Eye (tissue), 1 donor: ENCODE measurements at regions not wholly inside any gene's neighbourhood (a gene's known extent, or its start where the extent isn't known, plus 50 kb on each side); places are given as distances from the start of the nearest gene placed in this dataset.

Source experiments
- DNase-seq: peaks from one replicate; pipeline ENCODE4 v3.0.0-alpha.2; 2015

DNA sequence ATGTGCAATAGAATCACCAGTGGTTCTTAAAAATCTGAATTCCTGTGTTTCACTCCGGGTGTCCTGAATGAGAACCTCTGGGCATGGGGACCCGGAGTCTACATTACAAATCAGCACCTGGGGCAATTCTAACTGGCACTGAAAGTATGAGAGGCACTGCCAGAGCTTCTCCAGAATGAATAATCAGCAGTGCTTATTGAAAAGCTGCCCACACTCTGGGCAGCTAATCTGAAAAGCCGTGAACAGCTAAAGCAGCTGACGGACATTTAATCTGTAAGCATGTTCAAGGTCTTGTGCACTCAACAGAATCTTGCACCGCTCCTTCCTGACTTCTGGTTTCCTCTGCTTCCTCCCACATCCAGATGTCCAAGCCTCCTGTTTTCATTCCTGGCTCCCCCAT lies 113.3 kb upstream of the KIF5B start:
- no peak for DNase-seq

DNA sequence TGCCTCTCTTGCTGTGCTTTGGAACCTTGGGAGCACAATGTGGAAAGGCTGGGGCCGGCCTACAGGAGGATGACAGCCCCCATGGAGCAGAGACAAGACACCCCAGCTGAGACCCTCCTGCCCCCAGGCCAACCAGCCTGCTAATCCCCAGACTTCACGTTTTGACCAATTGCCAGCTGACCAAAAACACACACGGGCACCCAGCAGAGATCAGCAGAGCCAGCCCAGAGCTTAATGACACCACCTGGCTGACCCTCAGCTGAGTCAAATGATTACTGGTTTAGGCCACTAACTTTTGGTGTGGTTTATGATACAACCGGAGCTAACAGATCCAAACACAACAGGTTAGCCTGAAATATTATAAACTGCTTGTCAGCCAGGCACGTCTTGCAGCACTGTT lies 111.2 kb upstream of the KIF5B start:
- DNase-seq, result no peak

DNA sequence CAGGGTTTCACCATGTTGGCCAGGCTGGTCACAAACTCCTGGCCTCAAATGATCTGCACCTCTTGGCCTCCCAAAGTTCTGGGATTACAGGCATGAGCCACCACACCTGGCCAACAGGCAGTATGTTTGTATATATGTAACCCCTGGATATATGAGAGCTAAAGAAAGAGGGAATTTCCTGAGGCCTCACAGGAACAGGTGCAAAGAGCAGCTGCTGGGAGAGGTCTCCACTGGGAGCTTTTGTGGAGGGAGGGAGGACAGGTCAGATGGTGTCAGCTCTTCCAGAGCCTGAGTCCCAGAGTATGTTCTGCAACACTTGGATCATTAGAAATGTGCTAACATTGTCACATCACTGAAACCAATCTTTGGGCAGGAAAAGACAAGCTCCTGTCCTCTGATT lies 110.1 kb upstream of the KIF5B start:
- no peak for DNase-seq

DNA sequence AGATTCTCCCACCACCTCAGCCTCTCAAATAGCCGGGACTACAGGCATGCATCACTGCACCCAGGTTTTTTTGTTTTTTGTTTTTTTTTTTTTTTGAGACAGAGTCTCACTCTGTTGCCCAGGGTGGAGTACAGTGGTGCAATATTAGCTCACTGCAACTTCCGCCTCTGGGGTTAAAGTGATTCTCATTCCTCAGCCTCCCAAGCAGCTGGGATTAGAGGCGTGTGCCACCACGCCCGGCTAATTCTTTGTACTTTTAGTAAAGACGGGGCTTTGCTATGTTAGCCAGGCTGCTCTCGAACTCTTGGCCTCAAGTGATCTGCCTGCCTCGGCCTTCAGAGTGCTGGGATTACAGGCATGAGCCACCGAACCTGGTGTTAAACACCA lies 107.5 kb upstream of the KIF5B start:
- DNase-seq, result no peak

DNA sequence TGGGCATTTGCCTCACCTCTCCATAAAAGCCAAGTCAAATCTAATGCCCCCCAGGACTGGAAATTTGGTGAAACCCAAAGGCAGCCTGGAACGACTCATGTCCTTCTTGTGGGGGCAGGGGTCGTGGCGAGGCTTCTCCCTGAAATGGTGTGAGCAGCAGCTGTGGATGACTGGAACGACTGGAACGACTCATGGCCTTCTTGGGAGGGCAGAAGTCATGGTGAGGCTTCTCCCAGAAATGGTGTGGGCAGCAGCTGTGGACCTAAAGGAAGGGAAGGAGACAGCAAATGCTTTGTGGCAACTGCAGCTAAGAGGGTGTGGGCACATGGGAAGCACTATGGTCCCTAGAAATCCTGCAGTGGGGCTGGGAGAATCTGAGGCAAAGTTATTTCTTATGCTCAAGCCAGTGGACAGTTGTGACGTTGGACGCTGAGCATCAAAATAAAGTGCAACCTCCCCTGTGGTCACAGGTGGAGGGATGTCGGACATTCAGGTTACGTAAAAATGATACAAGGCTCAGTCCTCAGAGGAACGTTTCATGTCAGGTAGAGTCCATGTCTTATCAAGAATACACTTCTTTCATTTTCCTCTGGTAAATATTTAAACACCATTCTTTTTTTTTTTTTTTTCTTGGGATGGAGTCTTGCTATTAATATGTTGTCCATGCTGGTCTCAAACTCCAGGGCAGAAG lies 107.0 kb upstream of the KIF5B start:
- DNase-seq, result no peak

DNA sequence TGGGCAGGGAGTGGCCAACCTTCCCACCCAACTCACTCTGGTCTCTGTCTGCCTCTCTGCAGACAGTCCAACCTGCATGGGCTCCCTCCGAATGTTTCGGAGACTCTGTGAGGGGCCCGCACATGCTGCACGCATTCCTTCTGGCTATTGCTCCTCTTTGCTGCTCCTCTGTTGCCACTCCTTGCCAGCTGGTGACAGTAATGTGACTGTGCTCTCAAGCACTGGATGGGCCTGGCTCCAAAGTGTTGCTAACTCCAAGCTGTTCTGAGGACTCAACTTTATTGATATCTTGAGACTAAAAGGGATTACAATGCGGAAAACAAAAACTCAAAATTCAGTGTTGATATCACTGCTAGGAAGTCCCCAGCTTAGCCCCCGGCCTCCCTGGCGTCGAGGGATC lies 105.4 kb upstream of the KIF5B start:
- DNase-seq, result no peak

DNA sequence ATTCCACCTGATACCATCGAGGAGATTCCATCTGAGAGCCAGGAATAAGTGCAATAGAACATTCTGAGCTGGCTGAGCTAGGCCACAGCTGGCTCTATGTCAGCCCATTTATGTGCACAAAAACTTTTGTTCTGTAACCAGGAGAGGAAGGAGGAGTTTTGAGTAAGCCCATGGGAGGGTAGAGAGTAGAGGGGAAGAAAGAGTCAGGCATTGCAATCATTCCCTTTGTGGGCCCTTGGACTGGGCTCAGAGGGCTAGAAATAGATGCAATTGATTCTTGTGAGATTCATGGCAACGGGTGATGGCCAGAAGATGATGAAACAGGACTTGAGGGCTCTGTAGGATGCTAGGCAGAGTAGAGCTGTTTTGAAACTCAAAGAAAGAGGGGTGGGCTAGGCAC lies 104.6 kb upstream of the KIF5B start:
- no peak for DNase-seq

DNA sequence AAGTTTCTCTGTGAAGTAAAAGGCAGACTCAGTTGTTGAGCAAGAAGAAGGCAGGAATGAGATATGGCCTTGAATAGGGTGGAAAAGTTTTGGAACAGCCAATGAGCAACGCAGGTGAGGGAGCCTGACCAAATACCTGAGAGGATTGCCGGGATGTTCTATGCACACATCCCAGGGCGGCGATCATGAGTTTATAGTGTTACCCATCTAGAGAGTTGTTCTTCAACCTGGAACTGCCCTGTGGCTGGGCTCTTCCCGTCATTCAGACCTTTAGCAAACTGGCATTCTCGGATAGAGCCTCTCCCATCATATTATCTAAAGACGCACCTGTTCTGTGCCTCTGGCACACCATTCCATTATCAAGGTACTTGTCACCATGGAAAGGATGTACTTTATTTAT lies 103.0 kb upstream of the KIF5B start:
- no peak for DNase-seq

DNA sequence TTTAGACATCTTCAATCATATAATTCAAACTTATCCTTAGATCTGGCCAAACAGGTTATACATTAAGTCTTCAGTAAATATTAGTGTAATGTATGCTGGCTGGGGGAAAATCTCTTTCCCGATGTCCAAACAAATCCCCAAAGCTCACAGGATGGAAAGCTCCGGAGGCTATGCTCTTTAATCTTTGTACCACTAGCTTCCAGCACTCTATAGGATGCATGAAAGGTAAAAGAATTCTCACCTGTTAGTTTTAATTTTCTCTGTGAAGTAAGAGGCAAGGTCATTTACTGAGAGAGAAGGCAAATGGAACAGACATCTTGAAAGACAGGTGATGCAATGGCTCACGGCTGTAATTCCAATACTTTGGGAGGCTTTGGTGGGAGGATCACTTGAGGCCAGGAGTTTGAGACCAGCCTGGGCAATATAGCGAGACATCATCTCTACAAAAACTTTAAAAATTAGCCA lies 99.8 kb upstream of the KIF5B start:
- DNase-seq, result no peak

DNA sequence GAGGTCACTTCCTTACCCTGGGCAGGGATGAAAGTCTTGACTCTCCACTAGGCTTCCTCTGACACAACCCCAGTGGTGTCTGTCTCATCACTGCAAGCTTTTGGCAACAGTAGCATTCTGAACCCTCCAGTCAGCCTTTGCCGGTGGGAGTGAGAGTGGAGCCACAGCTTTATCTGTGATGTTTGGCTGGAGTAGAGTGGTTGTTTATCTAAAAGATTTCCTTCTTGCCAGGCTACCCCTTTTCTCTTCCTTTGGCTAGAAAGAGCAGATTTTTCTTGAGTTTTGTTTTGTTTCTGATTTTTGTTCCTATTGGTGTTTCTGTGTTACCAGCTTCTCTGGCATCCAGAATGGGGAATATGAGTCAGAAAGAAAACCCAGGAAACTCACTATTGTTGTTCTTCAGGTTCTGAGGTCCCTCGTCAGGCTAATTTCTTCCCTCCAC lies 98.9 kb upstream of the KIF5B start:
- DNase-seq, result no peak

DNA sequence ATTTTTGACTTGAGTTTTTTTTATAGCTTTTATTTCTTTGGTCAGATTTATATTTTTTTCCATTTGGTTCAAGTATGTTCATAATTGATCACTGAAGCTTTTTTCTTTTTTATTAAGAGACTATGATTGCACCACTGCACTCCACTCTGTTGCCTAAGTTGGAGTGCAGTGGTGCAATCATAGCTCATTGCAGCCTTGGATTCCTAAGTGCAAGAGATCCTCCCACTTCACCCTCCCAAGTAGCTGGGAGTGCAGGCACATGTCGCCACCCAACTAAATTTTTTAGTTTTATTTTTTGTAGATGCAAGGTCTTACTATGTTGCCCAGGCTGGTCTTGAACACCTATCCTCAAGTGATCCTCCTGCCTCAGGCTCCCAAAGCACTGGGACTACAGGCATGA lies 97.7 kb upstream of the KIF5B start:
- DNase-seq, result no peak

DNA sequence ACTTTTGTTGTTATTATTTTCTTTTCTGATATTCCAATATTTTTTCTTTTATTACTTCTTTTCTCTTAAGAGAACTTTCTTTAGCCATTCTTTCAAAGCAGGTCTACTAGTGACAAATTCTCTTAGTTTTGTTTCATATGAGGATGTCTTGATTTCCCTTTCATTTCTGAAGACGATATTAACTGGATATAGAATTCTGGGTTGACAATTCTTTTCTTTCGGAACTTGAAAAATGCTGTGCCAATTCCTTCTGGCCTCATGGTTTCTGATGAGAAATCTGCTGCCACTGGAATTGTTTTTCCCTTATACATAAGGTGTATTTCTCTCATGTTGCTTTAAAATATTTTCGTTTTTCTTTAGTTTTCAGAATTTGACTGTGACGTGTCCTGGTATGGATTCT lies 97.0 kb upstream of the KIF5B start:
- DNase-seq, result no peak

DNA sequence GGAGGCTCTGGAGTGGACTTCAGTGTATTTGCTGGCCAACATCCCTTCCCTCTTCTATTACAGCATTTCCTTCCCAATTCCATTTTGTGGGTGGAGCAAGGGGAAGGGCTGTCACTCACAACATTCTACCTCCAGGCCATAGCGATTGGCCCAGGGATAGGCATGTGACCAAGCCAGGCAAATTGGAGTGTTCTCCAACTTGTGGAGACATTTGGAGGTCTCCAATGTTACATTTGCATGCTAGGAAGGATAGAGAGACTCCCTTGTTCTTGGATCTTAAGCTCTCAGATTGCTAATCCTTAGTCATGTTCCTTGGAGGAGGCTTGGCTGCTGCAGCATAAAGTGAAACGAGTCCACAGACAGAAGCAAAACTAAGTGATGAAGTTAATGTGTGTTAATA lies 95.6 kb upstream of the KIF5B start:
- DNase-seq, result no peak

DNA sequence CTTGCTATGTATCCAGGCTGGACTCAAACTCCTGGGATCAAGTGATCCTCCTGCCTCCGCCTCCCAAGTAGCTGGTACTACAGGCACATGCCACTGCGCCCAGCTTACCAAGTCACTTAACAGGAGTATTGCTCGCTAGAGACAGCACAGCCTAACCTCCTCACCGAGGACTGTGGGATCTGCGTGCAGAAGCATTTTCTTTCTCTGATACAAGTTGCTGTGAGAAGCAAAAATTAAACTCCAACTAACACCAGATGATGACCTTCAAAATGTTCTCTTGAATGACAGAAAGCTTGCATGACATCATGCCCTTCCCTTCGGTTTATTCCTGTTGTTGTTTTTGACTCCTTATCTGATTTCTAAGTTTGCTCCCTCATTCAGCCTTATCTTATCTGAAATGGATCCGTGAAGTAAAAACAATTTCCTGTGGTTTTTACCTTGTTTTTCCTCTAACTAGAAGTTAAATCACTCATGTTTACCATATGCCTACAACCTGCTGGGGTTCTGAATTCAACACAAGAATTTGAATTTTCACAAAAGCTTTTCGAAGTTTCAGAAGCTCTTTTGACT lies 94.4 kb upstream of the KIF5B start:
- no peak for DNase-seq

DNA sequence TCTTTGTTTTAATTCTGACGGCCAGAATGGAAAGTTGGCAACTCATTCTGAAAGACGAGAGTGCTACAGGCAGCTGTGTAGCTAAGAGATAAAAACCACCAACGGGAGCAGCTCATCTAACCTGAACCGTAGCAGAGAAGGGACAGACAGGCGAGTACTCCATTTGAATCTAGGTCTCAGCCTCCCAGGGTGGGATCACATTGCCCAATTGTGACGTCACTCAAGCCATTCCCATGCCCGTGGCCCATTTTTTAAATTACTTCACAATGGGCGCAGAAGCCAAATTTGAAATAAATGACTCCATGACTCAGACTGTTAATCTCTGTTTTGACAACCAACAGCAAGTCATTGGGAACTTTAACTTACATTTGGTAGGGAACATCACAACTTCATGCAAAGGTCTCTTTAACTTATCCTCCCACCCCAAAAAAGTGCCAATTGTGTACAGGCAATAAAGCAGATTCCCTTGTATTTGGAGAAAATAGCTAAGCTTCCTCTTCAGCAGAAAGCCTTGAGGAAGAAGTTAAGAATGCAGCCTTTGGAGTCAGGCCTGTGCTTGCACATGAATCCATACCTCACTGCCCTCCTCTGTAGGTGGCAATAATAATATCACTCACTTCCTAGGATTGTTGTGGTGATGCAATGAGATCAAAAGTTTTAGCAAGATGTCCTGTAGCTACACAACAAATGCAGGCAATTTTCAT lies 93.2 kb upstream of the KIF5B start:
- peak; percentile 4 for DNase-seq

DNA sequence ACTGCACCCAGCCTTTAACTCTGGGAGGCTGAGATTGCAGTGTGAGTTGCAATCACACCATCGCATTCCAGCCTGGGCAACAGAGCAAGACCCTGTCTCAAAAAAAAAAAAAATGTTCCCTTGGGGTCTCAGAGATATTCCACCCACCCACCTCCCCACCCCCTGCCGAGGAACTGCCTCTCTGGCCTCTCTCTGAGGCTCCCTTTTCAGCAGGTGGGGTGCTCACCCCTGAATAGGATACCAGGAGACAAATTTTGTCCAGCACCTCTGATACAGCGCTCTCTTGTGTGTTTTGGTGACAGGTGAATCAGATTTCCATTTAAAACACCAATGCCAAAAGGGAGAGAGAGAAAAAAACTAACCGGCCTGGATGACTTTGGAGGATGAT lies 92.6 kb upstream of the KIF5B start:
- DNase-seq, result no peak

DNA sequence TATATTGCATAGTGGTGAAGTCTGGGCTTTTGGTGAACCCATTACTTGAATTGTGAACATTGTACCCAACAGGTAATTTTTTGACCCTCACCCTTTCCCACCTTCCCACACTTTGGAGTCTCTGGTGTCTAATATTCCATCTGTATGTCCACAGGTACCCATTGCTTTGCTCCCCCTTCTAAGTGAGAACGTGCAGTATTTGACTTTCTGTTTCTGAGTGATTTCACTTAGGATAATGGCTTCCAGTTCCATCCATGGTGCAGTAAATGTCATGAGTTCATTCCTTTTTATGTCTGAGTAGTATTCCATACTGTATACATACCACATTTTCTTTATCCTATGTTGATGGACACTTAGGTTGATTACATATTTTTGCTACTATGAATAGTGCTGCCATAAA lies 91.5 kb upstream of the KIF5B start:
- no peak for DNase-seq

DNA sequence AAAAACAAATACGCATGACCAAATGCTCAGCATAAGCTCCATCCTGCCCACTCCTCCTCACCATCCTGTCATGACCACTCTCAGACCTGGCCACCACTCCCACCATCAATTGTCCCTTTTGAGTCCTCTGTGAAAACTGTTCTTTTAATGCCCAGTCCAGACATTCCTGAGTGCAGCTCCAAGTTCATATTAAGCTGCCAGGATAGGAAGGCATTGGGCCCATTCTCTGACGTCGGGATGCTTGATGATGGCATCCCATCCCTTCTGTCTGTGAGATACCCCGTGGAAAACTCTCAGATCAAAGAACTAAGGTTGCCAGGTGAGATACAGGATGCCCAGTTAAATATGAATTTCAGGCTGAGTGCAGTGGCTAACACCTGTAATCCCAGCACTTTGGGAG lies 89.9 kb upstream of the KIF5B start:
- DNase-seq, result no peak

DNA sequence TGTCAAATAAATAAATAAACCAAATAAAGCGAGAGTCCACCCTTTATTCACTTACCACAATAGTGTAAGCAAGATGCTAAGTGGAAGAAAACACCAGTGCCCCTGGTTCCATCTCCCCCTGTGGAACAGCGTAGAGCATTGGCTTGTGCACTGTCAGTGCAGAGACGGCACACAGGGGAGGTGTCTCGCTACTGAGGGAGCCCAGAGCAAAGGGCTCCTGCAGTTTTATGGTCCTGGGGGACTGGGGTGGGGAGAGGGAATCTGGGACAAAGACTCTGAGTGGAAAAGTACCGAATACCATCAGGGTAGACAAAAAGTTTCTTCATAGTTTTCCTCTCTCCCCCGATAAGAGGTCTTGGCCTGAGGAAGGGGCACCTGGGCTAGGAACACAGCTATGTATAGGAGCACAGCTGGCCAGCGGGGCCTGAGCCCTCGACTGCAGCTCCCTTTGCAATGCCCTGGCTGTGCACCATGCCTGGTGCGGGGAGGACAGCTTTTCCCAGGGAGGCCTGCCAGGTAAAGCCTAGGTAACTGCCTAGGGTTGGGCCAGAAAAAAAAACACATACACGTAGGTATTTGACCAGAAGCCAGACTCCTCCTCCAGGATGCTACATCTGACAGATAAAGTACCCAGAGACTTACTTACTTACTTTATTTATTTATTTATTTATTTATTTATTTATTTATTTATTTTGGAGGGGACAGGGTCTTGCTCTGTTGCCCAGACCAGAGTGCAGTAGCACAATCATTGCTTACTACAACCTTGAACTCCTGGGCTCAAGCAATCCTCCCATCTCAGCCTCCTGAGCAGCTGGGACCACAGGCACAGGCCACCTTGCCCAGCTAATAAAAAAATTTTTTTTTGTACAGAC lies 88.8 kb upstream of the KIF5B start:
- DNase-seq, result no peak

DNA sequence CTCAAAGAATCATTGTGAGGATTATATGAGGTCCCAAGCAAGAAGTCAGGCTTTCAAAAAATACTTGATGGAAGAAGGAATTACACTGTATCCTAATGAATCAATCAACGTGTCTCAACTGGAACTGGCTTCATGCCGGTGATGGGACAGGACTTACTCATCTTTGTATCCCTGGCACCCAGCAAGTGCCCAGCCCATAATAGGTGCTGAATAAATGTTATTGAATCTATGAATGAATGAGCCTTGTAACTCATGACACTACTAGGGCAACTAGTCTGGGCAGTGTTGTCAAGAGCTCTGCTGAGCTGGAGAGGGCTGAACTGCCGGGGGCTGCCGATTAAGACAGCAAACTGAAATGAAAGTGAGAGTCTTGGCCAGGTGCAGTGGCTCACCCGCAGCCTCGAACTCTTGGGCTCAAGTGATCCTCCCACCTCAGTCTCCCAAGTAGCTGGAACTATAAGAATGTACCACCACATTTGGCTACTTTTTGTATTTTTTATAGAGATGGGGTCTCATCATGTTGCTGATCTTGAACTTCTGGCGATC lies 87.2 kb upstream of the KIF5B start:
- no peak for DNase-seq

DNA sequence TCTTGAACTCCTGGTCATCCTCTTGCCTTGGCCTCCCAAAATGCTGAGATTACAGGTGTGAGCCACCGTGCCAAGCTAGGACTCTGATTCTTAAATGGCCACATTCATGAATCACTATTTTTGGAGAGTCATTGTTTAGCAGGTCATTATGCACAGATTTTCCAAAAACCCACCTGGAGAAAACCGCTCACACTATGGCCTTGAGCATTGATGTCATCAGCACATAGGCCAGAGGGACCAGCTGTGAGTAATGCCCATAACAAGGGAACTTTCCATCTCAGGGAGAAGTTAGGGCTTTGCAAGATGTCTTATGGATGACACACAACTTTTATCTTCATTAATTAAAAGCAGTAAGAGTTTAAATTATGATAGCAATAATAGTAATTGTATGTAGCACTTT lies 86.4 kb upstream of the KIF5B start:
- DNase-seq, result no peak

DNA sequence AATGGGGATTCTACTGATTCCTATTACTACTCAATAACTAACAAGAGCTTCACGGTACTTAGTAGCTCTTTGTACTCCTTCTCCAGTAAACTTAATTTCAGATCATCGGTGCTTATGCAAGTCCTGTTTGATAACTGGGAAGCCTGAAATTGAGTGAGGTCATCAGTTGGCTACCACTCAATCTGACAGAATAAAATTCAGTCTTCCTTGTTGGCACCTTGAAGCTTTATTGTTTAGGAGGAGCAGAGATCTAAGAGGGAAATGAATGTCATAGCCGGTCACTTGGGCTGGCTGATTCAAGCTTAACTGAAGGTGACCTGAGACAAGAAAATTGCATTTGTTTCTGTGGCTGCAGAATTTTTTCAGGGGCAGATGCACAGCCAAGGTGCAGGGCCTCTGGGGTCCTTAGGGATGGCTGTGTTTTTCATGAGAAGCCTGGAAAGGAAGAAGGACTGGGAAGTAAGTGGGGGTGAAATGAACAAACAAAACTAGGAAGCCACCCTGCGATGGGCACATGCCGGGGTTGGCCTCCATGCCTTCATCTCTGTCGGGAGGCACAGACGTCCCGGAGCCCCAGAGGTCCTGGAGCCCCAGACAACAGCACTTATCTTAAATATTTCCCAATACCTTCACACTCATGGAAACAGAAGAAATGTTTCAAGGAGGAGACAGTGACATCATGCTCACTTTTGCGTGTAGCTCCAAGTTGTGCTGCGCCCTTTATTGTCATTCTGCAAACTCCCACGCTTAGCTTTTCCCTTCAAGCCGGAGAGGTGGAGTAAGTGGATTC lies 85.0 kb upstream of the KIF5B start:
- no peak for DNase-seq
